ENCODE measurements at regions not wholly inside any gene's neighbourhood (a gene's known extent, or its start where the extent isn't known, plus 50 kb on each side); places are given as distances from the start of the nearest gene placed in this dataset.

GRCh38 chr4:181189751-181190150 is 1053.5 kb upstream of the TENM3 start:
- no peak for DNase-seq (ENCODE audit: low spot score)

GRCh38 chr4:181193131-181193930 is 1049.9 kb upstream of the TENM3 start:
- DNase-seq (ENCODE audit: low spot score): no peak

- no peak for DNase-seq (ENCODE audit: low spot score)
Measured at GRCh38 chr4:181194096-181194495, 1049.1 kb upstream of the TENM3 start.

- DNase-seq (ENCODE audit: low spot score): no peak
Measured at GRCh38 chr4:181200076-181200475, 1043.1 kb upstream of the TENM3 start.

- no peak for DNase-seq (ENCODE audit: low spot score)
Measured at GRCh38 chr4:181202240-181202639, 1041.0 kb upstream of the TENM3 start.

GRCh38 chr4:181204109-181204508 is 1039.1 kb upstream of the TENM3 start:
- no peak for DNase-seq (ENCODE audit: low spot score)

GRCh38 chr4:181213551-181213950 is 1029.7 kb upstream of the TENM3 start:
- no peak for DNase-seq (ENCODE audit: low spot score)

GRCh38 chr4:181216501-181216900 is 1026.7 kb upstream of the TENM3 start:
- no peak for DNase-seq (ENCODE audit: low spot score)

GRCh38 chr4:181219783-181220416 is 1023.3 kb upstream of the TENM3 start:
- DNase-seq (ENCODE audit: low spot score): no peak

GRCh38 chr4:181224852-181225251 is 1018.4 kb upstream of the TENM3 start:
- DNase-seq (ENCODE audit: low spot score): no peak

- no peak for DNase-seq (ENCODE audit: low spot score)
Measured at GRCh38 chr4:181225616-181226261, 1017.5 kb upstream of the TENM3 start.

GRCh38 chr4:181234951-181235680 is 1008.1 kb upstream of the TENM3 start:
- no peak for DNase-seq (ENCODE audit: low spot score)

GRCh38 chr4:181245326-181245725 is 997.9 kb upstream of the TENM3 start:
- DNase-seq (ENCODE audit: low spot score): no peak

GRCh38 chr4:181249031-181249430 is 994.2 kb upstream of the TENM3 start:
- no peak for DNase-seq (ENCODE audit: low spot score)

- DNase-seq (ENCODE audit: low spot score): no peak
Measured at GRCh38 chr4:181254771-181255170, 988.4 kb upstream of the TENM3 start.

- DNase-seq (ENCODE audit: low spot score): no peak
Measured at GRCh38 chr4:181258569-181258968, 984.6 kb upstream of the TENM3 start.

GRCh38 chr4:181259081-181259709 is 984.0 kb upstream of the TENM3 start:
- DNase-seq (ENCODE audit: low spot score): no peak

- DNase-seq (ENCODE audit: low spot score): no peak
Measured at GRCh38 chr4:181261279-181261678, 981.9 kb upstream of the TENM3 start.

GRCh38 chr4:181264893-181265292 is 978.3 kb upstream of the TENM3 start:
- no peak for DNase-seq (ENCODE audit: low spot score)

GRCh38 chr4:181265370-181265769 is 977.8 kb upstream of the TENM3 start:
- DNase-seq (ENCODE audit: low spot score): no peak

- DNase-seq (ENCODE audit: low spot score): no peak
Measured at GRCh38 chr4:181271116-181271640, 972.0 kb upstream of the TENM3 start.

GRCh38 chr4:181272422-181272821 is 970.8 kb upstream of the TENM3 start:
- no peak for DNase-seq (ENCODE audit: low spot score)
